ENCODE measurements at regions not wholly inside any gene's neighbourhood (a gene's known extent, or its start where the extent isn't known, plus 50 kb on each side); places are given as distances from the start of the nearest gene placed in this dataset.

- Histone ChIP-seq H3K9me3 (ENCODE audit: control insufficient read depth, insufficient read depth, low read depth, low read length) (no peaks in the 10 kb centered on the region), H3K36me3 (ENCODE audit: control insufficient read depth, insufficient read depth, low read length) (no peaks in the 10 kb centered on the region), H3K27me3 (ENCODE audit: control insufficient read depth, insufficient read depth, low read length) (no peaks in the 10 kb centered on the region), H3K27ac (ENCODE audit: low read length) (no peak overlapping the region), H3K4me1 (ENCODE audit: control insufficient read depth, insufficient read depth, low read length) (no peaks in the 10 kb centered on the region), H3K4me3 (ENCODE audit: low read depth in 2 of 2, low read length in 2 of 2) (no peak overlapping the region)
- in situ Hi-C loops (cut with HindIII; ENCODE audit: low pct_unique_long_range_greater_than_20kb, low sequenced_read_pairs), result no loop called here
- ATAC-seq (no peak), DNase-seq (ENCODE audit: low read depth, low spot score) (no peak)
- no TSS peak for BruUV-seq (replicated peaks)
- ChIA-PET POLR2A (no interaction called here), CTCF (no interaction called here)
- intact Hi-C loops (cut with micrococcal nuclease; ENCODE audit: unreplicated experiment), result no loop called here
- TF ChIP-seq POLR2AphosphoS5 (IDR thresholded peaks at IDR 0.05; ENCODE audit: low read depth, low read length), result no peak
- no peak for TF ChIP-seq REST (IDR thresholded peaks at IDR 0.05; ENCODE audit: insufficient read depth in 1 of 2, low read depth in 2 of 2, low read length in 1 of 2)
- TF ChIP-seq, protein P1, sequence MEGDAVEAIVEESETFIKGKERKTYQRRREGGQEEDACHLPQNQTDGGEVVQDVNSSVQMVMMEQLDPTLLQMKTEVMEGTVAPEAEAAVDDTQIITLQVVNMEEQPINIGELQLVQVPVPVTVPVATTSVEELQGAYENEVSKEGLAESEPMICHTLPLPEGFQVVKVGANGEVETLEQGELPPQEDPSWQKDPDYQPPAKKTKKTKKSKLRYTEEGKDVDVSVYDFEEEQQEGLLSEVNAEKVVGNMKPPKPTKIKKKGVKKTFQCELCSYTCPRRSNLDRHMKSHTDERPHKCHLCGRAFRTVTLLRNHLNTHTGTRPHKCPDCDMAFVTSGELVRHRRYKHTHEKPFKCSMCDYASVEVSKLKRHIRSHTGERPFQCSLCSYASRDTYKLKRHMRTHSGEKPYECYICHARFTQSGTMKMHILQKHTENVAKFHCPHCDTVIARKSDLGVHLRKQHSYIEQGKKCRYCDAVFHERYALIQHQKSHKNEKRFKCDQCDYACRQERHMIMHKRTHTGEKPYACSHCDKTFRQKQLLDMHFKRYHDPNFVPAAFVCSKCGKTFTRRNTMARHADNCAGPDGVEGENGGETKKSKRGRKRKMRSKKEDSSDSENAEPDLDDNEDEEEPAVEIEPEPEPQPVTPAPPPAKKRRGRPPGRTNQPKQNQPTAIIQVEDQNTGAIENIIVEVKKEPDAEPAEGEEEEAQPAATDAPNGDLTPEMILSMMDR (IDR thresholded peaks at IDR 0.05), result no peak
- no peak for TF ChIP-seq SIN3A (IDR thresholded peaks at IDR 0.05; ENCODE audit: borderline replicate concordance, insufficient read depth, low read depth, low read length)
- TF ChIP-seq TCF7L2 (IDR thresholded peaks at IDR 0.05; ENCODE audit: low read depth, low read length), result no peak
Measured at GRCh38 chr2:47300609-47301276, 68.4 kb upstream of the EPCAM start.

DNA sequence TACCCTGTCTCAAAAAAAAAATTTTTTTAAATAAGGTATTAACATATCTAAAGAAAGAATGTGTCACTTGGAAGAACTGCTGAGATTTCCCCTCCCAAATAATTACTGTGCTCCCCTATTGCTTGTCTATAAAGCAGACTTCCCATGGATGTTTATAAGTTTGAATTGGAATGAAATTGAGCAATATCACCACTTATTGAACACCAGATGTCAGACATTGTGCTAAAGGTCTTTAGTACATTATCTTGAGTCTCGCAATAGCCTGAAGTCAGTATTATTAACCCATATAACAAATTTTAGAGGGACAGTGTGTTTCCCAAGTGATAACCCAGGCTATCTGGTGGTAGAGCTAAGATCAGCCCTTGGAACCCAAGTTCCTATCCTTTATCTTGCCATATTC, 69.0 kb upstream of the EPCAM start:
- Histone ChIP-seq H3K27ac (ENCODE audit: low read length) (no peak overlapping the region), H3K4me1 (ENCODE audit: control insufficient read depth, insufficient read depth, low read length) (no peaks in the 10 kb centered on the region), H3K36me3 (ENCODE audit: control insufficient read depth, insufficient read depth, low read length) (no peaks in the 10 kb centered on the region), H3K9me3 (ENCODE audit: control insufficient read depth, insufficient read depth, low read depth, low read length) (no peaks in the 10 kb centered on the region), H3K27me3 (ENCODE audit: control insufficient read depth, insufficient read depth, low read length) (no peaks in the 10 kb centered on the region), H3K4me3 (ENCODE audit: low read depth in 2 of 2, low read length in 2 of 2) (no peak overlapping the region)
- intact Hi-C loops (cut with micrococcal nuclease; ENCODE audit: unreplicated experiment) (no loop called here), in situ Hi-C loops (cut with HindIII; ENCODE audit: low pct_unique_long_range_greater_than_20kb, low sequenced_read_pairs) (no loop called here)
- BruUV-seq (replicated peaks), result no TSS peak
- ATAC-seq (no peak), DNase-seq (ENCODE audit: low read depth, low spot score) (no peak)
- ChIA-PET CTCF (no interaction called here), POLR2A (no interaction called here)
- TF ChIP-seq SIN3A (IDR thresholded peaks at IDR 0.05; ENCODE audit: borderline replicate concordance, insufficient read depth, low read depth, low read length) (no peak), POLR2AphosphoS5 (IDR thresholded peaks at IDR 0.05; ENCODE audit: low read depth, low read length) (no peak), TCF7L2 (IDR thresholded peaks at IDR 0.05; ENCODE audit: low read depth, low read length) (no peak), REST (IDR thresholded peaks at IDR 0.05; ENCODE audit: insufficient read depth in 1 of 2, low read depth in 2 of 2, low read length in 1 of 2) (no peak)
- TF ChIP-seq, protein P1 (IDR thresholded peaks at IDR 0.05), result no peak

All from Panc1 (cell line).